OCI-LY3 (cell line): ENCODE measurements at regions not wholly inside any gene's neighbourhood (a gene's known extent, or its start where the extent isn't known, plus 50 kb on each side); places are given as distances from the start of the nearest gene placed in this dataset.

Experiments used
- H2AFZ ChIP-seq: fragments of 200-600, 300-600 bp; shearing (Covaris generic); 2 replicates; pipeline ENCODE4 v1.6.0; 2014; ENCODE audit warnings: antibody characterized with exemption, low read depth, low read length
- H3K27ac ChIP-seq: fragments of 200-600, 300-600 bp; sonication (generic); 2 replicates; pipeline ENCODE4 v1.5.1; 2014; ENCODE audit warnings: mild to moderate bottlenecking, low read length, moderate library complexity, mixed read lengths
- H3K27me3 ChIP-seq: fragments of 200-600, 300-600 bp; sonication (generic); 2 replicates; pipeline ENCODE4 v1.6.1; 2014; ENCODE audit warnings: low read depth, low read length, mixed read lengths
- H3K36me3 ChIP-seq: fragments of 200-600, 300-600 bp; sonication (generic); replicated peaks from 2 replicates; pipeline ENCODE3; 2014; ENCODE audit warnings: low read depth, low read length, mixed read lengths
- H3K4me1 ChIP-seq: fragments of 300-600, 200-600 bp; sonication (generic); 2 replicates; pipeline ENCODE4 v1.6.1; 2014; ENCODE audit warnings: low read length, mixed read lengths
- H3K4me2 ChIP-seq: fragments of 200-600, 300-600 bp; sonication (generic); 2 replicates; pipeline ENCODE4 v1.6.1; 2014; ENCODE audit warnings: low read length, mixed read lengths
- H3K4me3 ChIP-seq: fragments of 300-600, 200-600 bp; sonication (generic); 2 replicates; pipeline ENCODE4 v1.5.1; 2014; ENCODE audit warnings: antibody characterized with exemption, mild to moderate bottlenecking, low read length, moderate library complexity
- H3K79me2 ChIP-seq: fragments of 300-600, 200-600 bp; shearing (Covaris generic); 2 replicates; pipeline ENCODE4 v1.6.1; 2014; ENCODE audit warnings: mild to moderate bottlenecking, low read length, mixed read lengths
- H3K9ac ChIP-seq: fragments of 300-600, 200-600 bp; shearing (Covaris generic); 2 replicates; pipeline ENCODE4 v1.6.0; 2014; ENCODE audit warnings: mild to moderate bottlenecking, low read length, moderate library complexity
- H3K9me3 ChIP-seq: fragments of 200-600, 300-600 bp; shearing (Covaris generic); 2 replicates; pipeline ENCODE4 v1.6.1; 2014; ENCODE audit warnings: low read length, mixed read lengths; ENCODE audit not compliant: insufficient read depth
- H4K20me1 ChIP-seq: fragments of 200-600, 300-600 bp; sonication (generic); 2 replicates; pipeline ENCODE4 v1.6.1; 2016; ENCODE audit warnings: low read length, mixed read lengths; ENCODE audit not compliant: insufficient read depth
- EZH2phosphoT487 ChIP-seq: fragments of 200-600 bp; shearing (Covaris generic); IDR thresholded peaks from 2 replicates; pipeline ENCODE4 v1.6.1; 2018; ENCODE audit warnings: antibody characterized with exemption, mixed run types, low read depth
- TF ChIP-seq, protein P1 (sequence below): fragments of 200-600, 300-600 bp; sonication (generic); IDR thresholded peaks from 2 replicates; pipeline ENCODE4 v1.5.1; 2014; ENCODE audit warnings: antibody characterized with exemption, low read length, low read depth

DNA sequence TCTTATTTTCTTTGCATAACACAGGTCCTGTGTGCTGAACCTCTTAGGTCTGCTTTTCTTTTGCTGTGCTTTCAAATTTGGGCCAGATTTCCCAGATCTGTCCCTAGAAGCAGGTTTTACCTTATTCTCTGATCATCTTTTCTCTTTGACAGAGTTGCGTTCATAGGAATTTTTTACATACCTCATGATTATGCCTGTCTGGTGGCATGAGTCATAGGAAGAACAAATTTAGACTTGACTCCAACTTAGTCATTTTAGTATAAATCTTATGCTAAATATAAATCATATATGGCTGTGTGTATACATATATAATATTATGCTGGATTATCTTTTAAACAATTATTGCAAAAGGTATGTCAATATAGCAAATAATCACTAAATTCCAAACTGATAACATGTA is 1038.9 kb downstream of the GRM8 start:
- H3K4me1 ChIP-seq, result peaks cover 11% of the 10 kb centered on the region
- H3K79me2 ChIP-seq, result no peaks in the 10 kb centered on the region
- TF ChIP-seq, protein P1, sequence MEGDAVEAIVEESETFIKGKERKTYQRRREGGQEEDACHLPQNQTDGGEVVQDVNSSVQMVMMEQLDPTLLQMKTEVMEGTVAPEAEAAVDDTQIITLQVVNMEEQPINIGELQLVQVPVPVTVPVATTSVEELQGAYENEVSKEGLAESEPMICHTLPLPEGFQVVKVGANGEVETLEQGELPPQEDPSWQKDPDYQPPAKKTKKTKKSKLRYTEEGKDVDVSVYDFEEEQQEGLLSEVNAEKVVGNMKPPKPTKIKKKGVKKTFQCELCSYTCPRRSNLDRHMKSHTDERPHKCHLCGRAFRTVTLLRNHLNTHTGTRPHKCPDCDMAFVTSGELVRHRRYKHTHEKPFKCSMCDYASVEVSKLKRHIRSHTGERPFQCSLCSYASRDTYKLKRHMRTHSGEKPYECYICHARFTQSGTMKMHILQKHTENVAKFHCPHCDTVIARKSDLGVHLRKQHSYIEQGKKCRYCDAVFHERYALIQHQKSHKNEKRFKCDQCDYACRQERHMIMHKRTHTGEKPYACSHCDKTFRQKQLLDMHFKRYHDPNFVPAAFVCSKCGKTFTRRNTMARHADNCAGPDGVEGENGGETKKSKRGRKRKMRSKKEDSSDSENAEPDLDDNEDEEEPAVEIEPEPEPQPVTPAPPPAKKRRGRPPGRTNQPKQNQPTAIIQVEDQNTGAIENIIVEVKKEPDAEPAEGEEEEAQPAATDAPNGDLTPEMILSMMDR, result no peak
- no peak for TF ChIP-seq EZH2phosphoT487

DNA sequence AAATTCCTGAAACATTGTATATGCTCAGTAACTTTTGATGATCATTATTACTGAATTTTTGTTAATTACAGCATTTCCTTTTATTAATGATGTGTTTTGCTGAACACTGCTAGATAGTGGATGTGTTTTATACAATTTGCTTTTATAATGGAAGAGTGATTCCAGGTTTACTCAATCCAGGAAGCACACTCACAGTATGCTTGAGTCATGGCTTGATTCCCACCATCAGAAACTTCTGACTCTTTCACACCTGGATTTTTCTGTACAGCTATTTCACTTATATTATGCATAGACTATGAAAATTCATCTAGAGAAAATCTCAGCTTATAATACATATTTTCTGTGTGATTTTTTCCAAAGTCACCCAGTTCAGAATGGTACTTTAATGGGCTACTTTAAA is 1040.9 kb downstream of the GRM8 start:
- H2AFZ ChIP-seq, result no peak overlapping the region
- no peak overlapping the region for H3K4me2 ChIP-seq
- H3K4me3 ChIP-seq, result no peak overlapping the region
- H3K27ac ChIP-seq, result no peak overlapping the region
- no peaks in the 10 kb centered on the region for H3K27me3 ChIP-seq
- H3K79me2 ChIP-seq, result no peaks in the 10 kb centered on the region
- no peaks in the 10 kb centered on the region for H3K36me3 ChIP-seq
- H3K9ac ChIP-seq, result no peak overlapping the region
- H3K9me3 ChIP-seq, result no peaks in the 10 kb centered on the region
- peaks cover 11% of the 10 kb centered on the region for H3K4me1 ChIP-seq
- H4K20me1 ChIP-seq, result no peaks in the 10 kb centered on the region
- no peak for TF ChIP-seq EZH2phosphoT487
- TF ChIP-seq, protein P1, result no peak

More for the DNA sequence above, 1038.9 kb downstream of the GRM8 start:
- H4K20me1 ChIP-seq, result no peaks in the 10 kb centered on the region
- no peak overlapping the region for H3K4me2 ChIP-seq
- no peaks in the 10 kb centered on the region for H3K36me3 ChIP-seq
- H3K4me3 ChIP-seq, result no peak overlapping the region
- H3K9ac ChIP-seq, result no peak overlapping the region
- H3K27ac ChIP-seq, result no peak overlapping the region
- H3K27me3 ChIP-seq, result no peaks in the 10 kb centered on the region
- H2AFZ ChIP-seq, result no peak overlapping the region
- H3K9me3 ChIP-seq, result no peaks in the 10 kb centered on the region

GRCh38 chr7:126210707-126211106 is 1042.0 kb downstream of the GRM8 start:
- no peak for TF ChIP-seq EZH2phosphoT487
- TF ChIP-seq, protein P1, result no peak
- no peaks in the 10 kb centered on the region for H3K36me3 ChIP-seq
- no peak overlapping the region for H3K9ac ChIP-seq
- no peaks in the 10 kb centered on the region for H3K9me3 ChIP-seq
- H3K79me2 ChIP-seq, result no peaks in the 10 kb centered on the region
- H4K20me1 ChIP-seq, result no peaks in the 10 kb centered on the region
- H3K4me1 ChIP-seq, result peaks cover 11% of the 10 kb centered on the region
- no peak overlapping the region for H3K4me3 ChIP-seq
- H3K27ac ChIP-seq, result no peak overlapping the region
- no peak overlapping the region for H2AFZ ChIP-seq
- H3K27me3 ChIP-seq, result no peaks in the 10 kb centered on the region
- H3K4me2 ChIP-seq, result peak overlapping the region; percentile 29

DNA sequence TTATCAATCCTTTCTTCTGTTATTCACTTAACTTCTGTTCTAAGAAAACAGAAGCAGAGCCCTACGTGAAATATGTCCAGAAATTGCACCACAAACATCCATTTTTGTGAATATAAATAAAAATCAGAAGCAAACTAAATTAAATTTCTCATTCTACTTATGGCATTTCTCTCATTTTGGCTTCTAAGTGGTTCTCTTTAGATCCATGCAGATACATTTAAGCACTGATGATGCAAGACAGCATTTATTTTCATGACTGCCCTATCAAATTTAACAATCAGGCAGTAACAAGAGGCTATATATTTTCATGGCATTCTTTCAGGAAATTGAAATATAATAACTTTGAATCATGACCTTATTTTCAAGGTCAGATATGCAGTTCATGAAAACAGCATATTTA is 1049.6 kb downstream of the GRM8 start:
- H3K27ac ChIP-seq, result no peak overlapping the region
- H3K4me3 ChIP-seq, result no peak overlapping the region
- H3K27me3 ChIP-seq, result no peaks in the 10 kb centered on the region

More for the DNA sequence above, 1049.6 kb downstream of the GRM8 start:
- no peak for TF ChIP-seq EZH2phosphoT487
- TF ChIP-seq, protein P1, result no peak
- no peaks in the 10 kb centered on the region for H3K79me2 ChIP-seq
- no peak overlapping the region for H3K4me2 ChIP-seq
- no peaks in the 10 kb centered on the region for H3K36me3 ChIP-seq
- no peaks in the 10 kb centered on the region for H3K9me3 ChIP-seq
- H2AFZ ChIP-seq, result no peak overlapping the region
- no peak overlapping the region for H3K9ac ChIP-seq
- H3K4me1 ChIP-seq, result no peaks in the 10 kb centered on the region
- H4K20me1 ChIP-seq, result no peaks in the 10 kb centered on the region
